Osteocyte (in vitro differentiated cells): ENCODE measurements at regions not wholly inside any gene's neighbourhood (a gene's known extent, or its start where the extent isn't known, plus 50 kb on each side); places are given as distances from the start of the nearest gene placed in this dataset.

Experiments used
- DNase-seq: peaks from one replicate; pipeline ENCODE4 v3.0.0; 2021; ENCODE audit warnings: mixed read lengths; ENCODE audit not compliant: unreplicated experiment; ENCODE audit errors: extremely low spot score
- H3K27ac Mint-ChIP-seq: one replicate; pipeline ENCODE4 v1.8.0; 2021; ENCODE audit warnings: mild to moderate bottlenecking, mixed read lengths; ENCODE audit not compliant: unreplicated experiment
- H3K27me3 Mint-ChIP-seq: one replicate; pipeline ENCODE4 v1.8.0; 2021; ENCODE audit warnings: mixed read lengths; ENCODE audit not compliant: unreplicated experiment
- H3K36me3 Mint-ChIP-seq: one replicate; pipeline ENCODE4 v1.8.0; 2021; ENCODE audit warnings: mixed read lengths; ENCODE audit not compliant: unreplicated experiment
- H3K4me1 Mint-ChIP-seq: one replicate; pipeline ENCODE4 v1.8.0; 2021; ENCODE audit warnings: mixed read lengths; ENCODE audit not compliant: unreplicated experiment
- H3K4me3 Mint-ChIP-seq: one replicate; pipeline ENCODE4 v1.8.0; 2021; ENCODE audit warnings: mild to moderate bottlenecking, moderate library complexity, mixed read lengths; ENCODE audit not compliant: unreplicated experiment
- H3K9me3 Mint-ChIP-seq: one replicate; pipeline ENCODE4 v1.8.0; 2021; ENCODE audit warnings: mixed read lengths; ENCODE audit not compliant: unreplicated experiment
- CTCF ChIP-seq: fragments of 200-600 bp; sonication (generic); IDR thresholded peaks from 2 replicates; pipeline ENCODE4 v1.5.0; 2021; ENCODE audit warnings: antibody characterized with exemption, mild to moderate bottlenecking, moderate library complexity

- H3K4me1 Mint-ChIP-seq = peaks cover 5% of the 10 kb centered on the region
- H3K27ac Mint-ChIP-seq = no peak overlapping the region
- no peaks in the 10 kb centered on the region for H3K36me3 Mint-ChIP-seq
- no peak for DNase-seq
- H3K27me3 Mint-ChIP-seq = no peaks in the 10 kb centered on the region
- no peak overlapping the region for H3K4me3 Mint-ChIP-seq
- H3K9me3 Mint-ChIP-seq = peaks cover 4% of the 10 kb centered on the region
- no peak for TF ChIP-seq CTCF
Measured at GRCh38 chr5:15290953-15291352, 209.0 kb upstream of the FBXL7 start.

GRCh38 chr5:15286650-15287049, 213.3 kb upstream of the FBXL7 start:
- no peak overlapping the region for H3K27ac Mint-ChIP-seq
- H3K9me3 Mint-ChIP-seq = no peaks in the 10 kb centered on the region
- H3K4me3 Mint-ChIP-seq = no peak overlapping the region
- H3K27me3 Mint-ChIP-seq = peaks cover 3% of the 10 kb centered on the region
- no peaks in the 10 kb centered on the region for H3K36me3 Mint-ChIP-seq
- TF ChIP-seq CTCF = peak; percentile 18
- peaks cover 14% of the 10 kb centered on the region for H3K4me1 Mint-ChIP-seq
- DNase-seq = no peak

GRCh38 chr5:15285901-15286583, 213.9 kb upstream of the FBXL7 start:
- no peak overlapping the region for H3K4me3 Mint-ChIP-seq
- no peak for DNase-seq

GRCh38 chr5:15284706-15285105, 215.3 kb upstream of the FBXL7 start:
- no peak for DNase-seq
- Mint-ChIP-seq H3K9me3 (no peaks in the 10 kb centered on the region), H3K4me1 (peaks cover 14% of the 10 kb centered on the region), H3K36me3 (no peaks in the 10 kb centered on the region), H3K4me3 (no peak overlapping the region), H3K27me3 (peaks cover 4% of the 10 kb centered on the region), H3K27ac (no peak overlapping the region)
- TF ChIP-seq CTCF = no peak

More at GRCh38 chr5:15285901-15286583, 213.9 kb upstream of the FBXL7 start:
- peaks cover 4% of the 10 kb centered on the region for H3K27me3 Mint-ChIP-seq
- no peak for TF ChIP-seq CTCF
- H3K9me3 Mint-ChIP-seq = no peaks in the 10 kb centered on the region
- peaks cover 14% of the 10 kb centered on the region for H3K4me1 Mint-ChIP-seq
- H3K27ac Mint-ChIP-seq = no peak overlapping the region
- no peaks in the 10 kb centered on the region for H3K36me3 Mint-ChIP-seq

- Mint-ChIP-seq H3K36me3 (no peaks in the 10 kb centered on the region), H3K9me3 (no peaks in the 10 kb centered on the region), H3K4me3 (no peak overlapping the region), H3K27ac (no peak overlapping the region), H3K4me1 (peaks cover 14% of the 10 kb centered on the region), H3K27me3 (peaks cover 4% of the 10 kb centered on the region)
- no peak for DNase-seq
- no peak for TF ChIP-seq CTCF
Measured at GRCh38 chr5:15283076-15283475, 216.9 kb upstream of the FBXL7 start.
